ENCODE measurements at regions not wholly inside any gene's neighbourhood (a gene's known extent, or its start where the extent isn't known, plus 50 kb on each side); places are given as distances from the start of the nearest gene placed in this dataset.

- ATAC-seq (ENCODE audit: low read depth) (no peak), DNase-seq (ENCODE audit: low spot score in 2 of 2) (no peak)
- H3K9me3 Mint-ChIP-seq, result no peaks in the 10 kb centered on the region
- no peak overlapping the region for H3K27ac Mint-ChIP-seq
- H3K4me3 Mint-ChIP-seq, result no peak overlapping the region
- peaks cover 4% of the 10 kb centered on the region for H3K4me1 Mint-ChIP-seq
- H3K36me3 Mint-ChIP-seq, result no peaks in the 10 kb centered on the region
- peaks cover 3% of the 10 kb centered on the region for H3K27me3 Mint-ChIP-seq
Measured at GRCh38 chr15:70355275-70355795, 257.6 kb upstream of the TLE3 start.

GRCh38 chr15:70354346-70354905, 256.7 kb upstream of the TLE3 start:
- no peaks in the 10 kb centered on the region for H3K36me3 Mint-ChIP-seq
- no peak overlapping the region for H3K4me3 Mint-ChIP-seq
- no peak overlapping the region for H3K27ac Mint-ChIP-seq
- H3K4me1 Mint-ChIP-seq, result peaks cover 5% of the 10 kb centered on the region
- ATAC-seq (ENCODE audit: low read depth), result no peak
- H3K27me3 Mint-ChIP-seq, result peaks cover 3% of the 10 kb centered on the region
- H3K9me3 Mint-ChIP-seq, result no peaks in the 10 kb centered on the region
- DNase-seq (ENCODE audit: low spot score in 2 of 2), result peak in 1 of 2 donors; percentile 8

- Mint-ChIP-seq H3K27me3 (peaks cover 3% of the 10 kb centered on the region), H3K9me3 (no peaks in the 10 kb centered on the region), H3K4me1 (peaks cover 11% of the 10 kb centered on the region), H3K27ac (no peak overlapping the region), H3K36me3 (no peaks in the 10 kb centered on the region), H3K4me3 (no peak overlapping the region)
- ATAC-seq (ENCODE audit: low read depth) (no peak), DNase-seq (ENCODE audit: low spot score in 2 of 2) (peak in 1 of 2 donors; percentile 7)
Measured at GRCh38 chr15:70353606-70354345, 256.1 kb upstream of the TLE3 start.

- H3K4me1 Mint-ChIP-seq, result peaks cover 18% of the 10 kb centered on the region
- peaks cover 3% of the 10 kb centered on the region for H3K27me3 Mint-ChIP-seq
- no peaks in the 10 kb centered on the region for H3K9me3 Mint-ChIP-seq
- DNase-seq (ENCODE audit: low spot score in 2 of 2) (peak in 1 of 2 donors; percentile 6), ATAC-seq (ENCODE audit: low read depth) (no peak)
- no peak overlapping the region for H3K4me3 Mint-ChIP-seq
- H3K27ac Mint-ChIP-seq, result no peak overlapping the region
- no peaks in the 10 kb centered on the region for H3K36me3 Mint-ChIP-seq
Measured at GRCh38 chr15:70351941-70352774, 254.4 kb upstream of the TLE3 start.

GRCh38 chr15:70351391-70351790, 253.7 kb upstream of the TLE3 start:
- peaks cover 3% of the 10 kb centered on the region for H3K27me3 Mint-ChIP-seq

GRCh38 chr15:70348581-70349344, 251.0 kb upstream of the TLE3 start:
- Mint-ChIP-seq H3K36me3 (no peaks in the 10 kb centered on the region), H3K27ac (peak overlapping the region; percentile 74), H3K4me3 (no peak overlapping the region), H3K4me1 (peaks cover 14% of the 10 kb centered on the region), H3K9me3 (no peaks in the 10 kb centered on the region), H3K27me3 (no peaks in the 10 kb centered on the region)
- peak in 1 of 2 donors; percentile 10 for DNase-seq (ENCODE audit: low spot score in 2 of 2)
- ATAC-seq (ENCODE audit: low read depth), result peak; percentile 50

More at GRCh38 chr15:70351391-70351790, 253.7 kb upstream of the TLE3 start:
- ATAC-seq (ENCODE audit: low read depth) (no peak), DNase-seq (ENCODE audit: low spot score in 2 of 2) (peak in 1 of 2 donors; percentile 7)
- H3K27ac Mint-ChIP-seq, result no peak overlapping the region
- H3K4me3 Mint-ChIP-seq, result no peak overlapping the region
- peaks cover 18% of the 10 kb centered on the region for H3K4me1 Mint-ChIP-seq
- H3K9me3 Mint-ChIP-seq, result no peaks in the 10 kb centered on the region
- no peaks in the 10 kb centered on the region for H3K36me3 Mint-ChIP-seq

GRCh38 chr15:70348226-70348543, 250.5 kb upstream of the TLE3 start:
- no peak overlapping the region for H3K4me3 Mint-ChIP-seq
- peak overlapping the region; percentile 39 for H3K27ac Mint-ChIP-seq
- H3K9me3 Mint-ChIP-seq, result no peaks in the 10 kb centered on the region
- DNase-seq (ENCODE audit: low spot score in 2 of 2) (no peak), ATAC-seq (ENCODE audit: low read depth) (no peak)
- H3K27me3 Mint-ChIP-seq, result no peaks in the 10 kb centered on the region
- H3K36me3 Mint-ChIP-seq, result no peaks in the 10 kb centered on the region
- H3K4me1 Mint-ChIP-seq, result peaks cover 14% of the 10 kb centered on the region

GRCh38 chr15:70347321-70348225, 249.9 kb upstream of the TLE3 start:
- ATAC-seq (ENCODE audit: low read depth), result no peak
- Mint-ChIP-seq H3K27me3 (no peaks in the 10 kb centered on the region), H3K36me3 (no peaks in the 10 kb centered on the region), H3K27ac (peak overlapping the region; percentile 39), H3K9me3 (no peaks in the 10 kb centered on the region), H3K4me3 (no peak overlapping the region), H3K4me1 (peaks cover 14% of the 10 kb centered on the region)
- peak in 1 of 2 donors; percentile 5 for DNase-seq (ENCODE audit: low spot score in 2 of 2)

GRCh38 chr15:70345251-70346019, 247.7 kb upstream of the TLE3 start:
- DNase-seq (ENCODE audit: low spot score in 2 of 2), result peak in 1 of 2 donors; percentile 8
- no peak overlapping the region for H3K27ac Mint-ChIP-seq
- no peaks in the 10 kb centered on the region for H3K36me3 Mint-ChIP-seq

GRCh38 chr15:70344666-70345065, 246.9 kb upstream of the TLE3 start:
- H3K4me1 Mint-ChIP-seq, result peaks cover 14% of the 10 kb centered on the region
- H3K4me3 Mint-ChIP-seq, result no peak overlapping the region
- H3K9me3 Mint-ChIP-seq, result no peaks in the 10 kb centered on the region
- no peaks in the 10 kb centered on the region for H3K27me3 Mint-ChIP-seq
- H3K27ac Mint-ChIP-seq, result no peak overlapping the region
- ATAC-seq (ENCODE audit: low read depth) (no peak), DNase-seq (ENCODE audit: low spot score in 2 of 2) (no peak)
- no peaks in the 10 kb centered on the region for H3K36me3 Mint-ChIP-seq

More at GRCh38 chr15:70345251-70346019, 247.7 kb upstream of the TLE3 start:
- ATAC-seq (ENCODE audit: low read depth), result no peak
- no peaks in the 10 kb centered on the region for H3K27me3 Mint-ChIP-seq
- peaks cover 14% of the 10 kb centered on the region for H3K4me1 Mint-ChIP-seq
- no peak overlapping the region for H3K4me3 Mint-ChIP-seq
- H3K9me3 Mint-ChIP-seq, result no peaks in the 10 kb centered on the region

GRCh38 chr15:70343961-70344621, 246.4 kb upstream of the TLE3 start:
- peaks cover 10% of the 10 kb centered on the region for H3K4me1 Mint-ChIP-seq
- H3K9me3 Mint-ChIP-seq, result no peaks in the 10 kb centered on the region
- H3K4me3 Mint-ChIP-seq, result no peak overlapping the region
- no peak overlapping the region for H3K27ac Mint-ChIP-seq
- ATAC-seq (ENCODE audit: low read depth) (no peak), DNase-seq (ENCODE audit: low spot score in 2 of 2) (no peak)
- H3K36me3 Mint-ChIP-seq, result no peaks in the 10 kb centered on the region
- no peaks in the 10 kb centered on the region for H3K27me3 Mint-ChIP-seq
